GM18498 (cell line): ENCODE measurements at regions not wholly inside any gene's neighbourhood (a gene's known extent, or its start where the extent isn't known, plus 50 kb on each side); places are given as distances from the start of the nearest gene placed in this dataset.

ENCODE experiments used
- ATAC-seq: cut with Tn5 transposase; IDR thresholded peaks from one replicate; pipeline ENCODE4 v1.9.1; 2021; ENCODE audit warnings: mild to moderate bottlenecking, moderate library complexity; ENCODE audit not compliant: unreplicated experiment

DNA sequence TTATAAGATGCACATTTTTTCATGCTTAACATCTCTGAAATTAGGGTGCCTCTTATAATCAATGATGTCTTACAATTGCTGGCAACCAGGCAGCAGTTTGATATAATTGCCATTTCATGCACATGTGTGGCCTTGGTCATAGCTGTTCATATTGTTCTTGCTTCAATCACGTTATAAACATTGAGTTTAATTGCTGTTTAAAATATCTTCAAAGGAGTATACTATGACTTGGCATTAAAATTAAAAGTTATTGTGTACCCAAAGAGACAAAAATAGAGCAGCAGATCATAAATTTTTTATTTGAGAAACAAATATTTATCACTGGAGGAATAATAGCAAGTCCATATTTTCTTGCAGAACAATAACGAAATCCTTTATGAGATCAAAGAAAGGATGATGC is 325.5 kb downstream of the LMX1A start:
- ATAC-seq, result no peak

DNA sequence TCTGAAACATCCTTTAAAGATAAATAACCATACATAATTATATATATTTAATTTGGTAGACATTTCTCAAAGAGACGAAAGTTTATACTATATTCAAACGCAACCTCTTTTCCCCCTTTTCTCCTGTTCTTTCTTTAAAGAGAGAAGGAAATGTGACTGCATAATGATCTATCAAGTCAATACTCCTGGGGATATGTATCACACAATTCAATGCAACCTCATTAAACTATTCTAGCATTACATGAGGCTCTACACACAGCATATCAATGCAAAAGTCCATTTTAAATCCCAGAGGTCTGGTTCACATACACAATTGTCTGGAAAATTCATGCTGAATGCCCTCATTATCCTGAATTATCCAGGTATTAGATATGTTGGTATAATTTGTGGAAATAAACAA is 330.7 kb downstream of the LMX1A start:
- ATAC-seq, result no peak

DNA sequence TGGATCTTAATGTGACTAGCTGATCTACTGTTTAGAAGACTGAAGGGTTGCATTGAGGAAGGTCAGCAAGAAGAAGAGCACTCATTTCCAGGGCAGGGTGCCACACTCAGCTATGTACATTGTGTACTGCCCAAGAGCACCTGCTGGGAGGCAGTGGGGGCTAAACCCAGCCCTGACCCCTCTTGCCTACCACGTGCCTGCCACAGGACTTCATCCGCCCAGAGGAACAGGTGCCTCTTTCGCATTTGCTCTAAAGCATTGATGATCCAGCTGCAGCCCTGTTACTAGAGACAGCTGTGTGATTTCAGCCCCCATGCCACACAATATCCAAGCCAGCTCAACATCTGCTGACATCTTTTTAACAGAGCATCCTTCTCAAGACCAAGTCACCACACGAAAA is 341.8 kb downstream of the LMX1A start:
- no peak for ATAC-seq

- no peak for ATAC-seq
These were observed 344.5 kb downstream of the LMX1A start for GRCh38 chr1:165011991-165012531.

GRCh38 chr1:165011186-165011585 is 345.3 kb downstream of the LMX1A start:
- no peak for ATAC-seq

DNA sequence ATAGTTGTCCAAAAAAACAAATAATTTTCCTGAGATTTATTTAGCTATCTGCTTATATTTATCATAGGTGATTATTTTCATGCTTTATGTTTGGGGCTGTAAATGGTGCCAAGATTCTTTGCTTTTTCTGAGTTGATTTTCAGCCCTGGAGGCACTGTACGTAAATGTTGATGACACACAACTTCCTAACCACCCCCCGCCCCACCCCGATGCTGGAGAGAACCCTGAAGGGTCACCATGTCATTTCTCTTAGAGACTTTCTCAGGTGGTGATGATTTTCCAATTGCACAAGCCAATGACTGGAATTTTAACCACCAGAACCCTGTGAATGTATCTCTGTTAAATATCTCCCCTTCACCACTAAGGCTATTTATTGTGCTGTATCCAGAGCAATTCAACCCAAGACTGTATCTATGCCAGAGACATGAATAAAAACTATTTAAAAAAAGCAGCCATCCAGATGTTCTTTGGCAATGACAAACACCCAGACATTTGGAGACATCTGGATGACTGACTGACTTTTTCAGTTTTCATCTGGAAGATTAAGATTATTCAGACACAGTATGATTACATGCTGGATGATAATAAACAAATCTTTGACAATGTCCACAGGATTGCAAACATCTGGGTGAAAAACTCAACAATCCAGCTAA is 346.0 kb downstream of the LMX1A start:
- ATAC-seq, result no peak

DNA sequence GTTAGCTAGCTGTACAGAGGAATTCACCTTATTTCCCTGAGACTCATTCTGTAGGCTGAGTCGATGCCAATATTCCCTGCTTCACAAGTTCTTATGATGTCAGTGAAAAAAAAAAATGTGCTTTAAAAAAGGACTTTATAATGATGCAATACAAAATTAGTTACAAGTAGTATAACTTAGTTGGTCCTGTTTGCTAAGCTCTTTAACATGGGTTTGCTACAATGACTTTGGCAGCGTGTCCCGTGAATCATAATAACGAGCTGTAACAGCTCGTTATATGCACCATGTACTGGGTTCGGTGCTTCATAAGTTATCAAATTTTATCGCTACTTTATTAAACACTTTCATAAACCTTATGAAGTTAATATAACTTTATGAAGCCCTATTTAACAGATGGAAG is 349.7 kb downstream of the LMX1A start:
- no peak for ATAC-seq

- ATAC-seq, result no peak
These were observed 357.4 kb downstream of the LMX1A start for GRCh38 chr1:164999146-164999545.

- no peak for ATAC-seq
These were observed 364.7 kb downstream of the LMX1A start for GRCh38 chr1:164991763-164992314.

GRCh38 chr1:164983023-164983650 is 373.4 kb downstream of the LMX1A start:
- no peak for ATAC-seq

- ATAC-seq, result no peak
These were observed 374.0 kb downstream of the LMX1A start for GRCh38 chr1:164982545-164982944.

GRCh38 chr1:164977561-164977960 is 379.0 kb downstream of the LMX1A start:
- ATAC-seq, result no peak

DNA sequence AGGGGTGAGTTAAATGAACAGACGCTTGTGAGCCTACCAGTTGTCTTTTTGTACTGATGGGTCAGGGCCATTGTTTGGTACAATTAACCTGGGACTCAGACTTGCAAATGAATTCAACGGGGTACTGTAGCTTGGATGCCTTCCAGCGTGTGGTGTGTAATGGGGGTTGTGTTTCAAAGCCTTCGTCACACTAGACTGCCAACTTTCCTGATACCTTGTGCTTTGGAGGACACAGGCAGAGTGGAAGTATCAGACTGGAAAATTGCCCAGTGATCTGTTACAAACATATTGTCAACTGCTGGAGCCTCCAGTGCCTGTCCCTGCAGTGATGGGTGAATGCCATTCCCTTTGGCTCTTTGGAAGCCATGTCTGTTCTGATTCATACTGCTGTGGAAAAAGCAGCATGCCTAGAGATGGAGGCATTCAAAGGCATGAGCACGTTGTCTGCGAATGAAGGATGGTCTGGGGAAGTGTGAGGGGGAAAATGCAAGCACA is 384.5 kb downstream of the LMX1A start:
- no peak for ATAC-seq

GRCh38 chr1:164971391-164971790 is 385.1 kb downstream of the LMX1A start:
- ATAC-seq, result no peak

- ATAC-seq, result no peak
These were observed 387.3 kb downstream of the LMX1A start for GRCh38 chr1:164969253-164969652.

GRCh38 chr1:164967300-164967699 is 389.2 kb downstream of the LMX1A start:
- ATAC-seq, result no peak

- no peak for ATAC-seq
These were observed 394.8 kb downstream of the LMX1A start for GRCh38 chr1:164961715-164962114.

DNA sequence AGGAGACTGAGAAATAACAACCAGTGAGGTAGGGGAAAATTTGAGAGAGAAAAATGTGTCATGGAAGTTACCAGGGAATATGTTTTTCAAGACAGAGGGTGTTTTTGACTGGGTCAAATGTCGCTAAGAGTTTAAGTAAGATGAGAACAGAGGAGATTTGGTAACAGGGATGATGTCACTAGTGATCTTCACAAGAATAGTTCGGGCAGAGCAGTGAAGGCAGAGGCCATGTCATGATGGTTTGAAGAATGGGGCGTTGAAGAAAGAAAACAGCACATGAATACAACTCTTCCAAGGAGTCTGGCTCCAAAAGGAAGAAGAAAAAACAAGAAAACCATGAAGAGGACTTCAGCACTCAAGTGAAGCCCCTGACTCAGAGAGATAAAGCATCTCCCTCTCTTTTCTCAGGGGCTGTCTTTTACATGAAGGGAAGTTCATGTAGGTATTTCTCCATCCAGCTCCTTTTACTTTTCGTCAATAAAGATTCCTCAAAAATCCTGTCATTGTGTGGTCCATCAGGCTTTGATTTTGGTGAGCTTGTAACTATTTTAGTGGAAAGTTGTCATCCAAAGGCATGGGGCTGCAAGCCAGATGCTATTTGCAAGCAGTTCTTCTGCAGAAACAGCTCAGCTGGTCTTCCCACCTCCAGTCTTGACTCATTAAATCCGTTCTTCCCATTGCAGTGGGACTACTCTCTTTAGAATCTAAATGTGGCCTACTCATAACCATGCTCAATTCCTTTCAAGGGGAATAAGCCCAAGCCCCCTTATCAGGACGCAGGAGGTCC is 397.3 kb downstream of the LMX1A start:
- ATAC-seq, result no peak

DNA sequence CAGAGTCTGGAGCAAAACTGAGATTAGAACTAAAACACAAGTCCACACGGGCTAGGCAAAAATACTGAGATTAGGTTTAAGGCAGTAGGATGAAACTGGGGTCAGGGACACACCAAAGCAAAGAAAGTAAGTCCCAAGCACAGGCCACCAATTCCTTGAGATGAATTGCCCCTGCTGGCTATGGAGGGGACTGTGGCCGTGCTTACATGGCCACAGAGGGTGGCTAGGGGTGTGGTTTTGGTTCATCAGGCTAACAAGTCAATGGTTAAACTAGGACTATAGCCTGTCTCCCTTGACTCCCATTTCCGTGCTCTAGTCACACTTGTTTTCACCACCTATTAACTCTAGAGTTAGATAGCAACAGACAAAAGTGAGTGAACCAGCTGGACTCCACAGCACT is 394.8 kb downstream of the PBX1 start:
- ATAC-seq, result no peak

- ATAC-seq, result no peak
These were observed 394.1 kb downstream of the PBX1 start for GRCh38 chr1:164953098-164953497.

DNA sequence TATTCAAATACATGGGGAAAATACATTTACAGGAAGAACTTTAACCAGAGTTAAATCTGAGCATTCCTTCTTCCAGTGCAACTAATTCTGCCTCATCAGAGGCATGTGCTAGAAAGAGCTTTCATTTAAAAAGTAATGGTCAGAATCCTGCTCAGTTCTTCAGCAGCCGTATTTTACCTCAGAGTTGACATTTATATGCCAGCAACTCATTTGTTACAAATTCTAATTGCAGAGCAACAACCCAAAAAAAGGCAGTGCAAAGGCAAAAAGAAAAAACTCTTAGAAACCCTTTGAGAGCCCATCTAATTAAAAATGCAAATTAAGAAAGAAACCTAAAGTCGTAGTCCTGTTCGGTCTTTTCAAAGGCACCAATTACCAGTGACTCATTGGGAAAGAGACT is 392.5 kb downstream of the PBX1 start:
- no peak for ATAC-seq
